ENCODE measurements at regions not wholly inside any gene's neighbourhood (a gene's known extent, or its start where the extent isn't known, plus 50 kb on each side); places are given as distances from the start of the nearest gene placed in this dataset.

DNA sequence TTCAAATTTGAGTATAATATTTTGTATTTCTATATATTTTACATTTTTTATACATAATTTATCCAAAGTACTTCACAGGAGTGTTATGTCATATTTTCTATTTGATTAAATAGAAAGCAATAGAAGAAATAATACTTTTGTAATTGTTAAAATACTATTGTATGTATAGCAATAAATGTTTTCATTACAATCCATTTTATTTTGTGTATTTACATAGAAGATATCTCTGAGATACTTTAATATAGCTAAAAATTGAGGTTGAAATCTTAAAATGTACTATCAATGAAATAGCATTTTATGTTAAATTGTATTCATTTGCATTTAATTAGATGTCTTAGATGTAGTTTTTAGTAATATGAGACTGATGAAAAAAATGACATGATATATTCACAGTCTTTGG, 1109.6 kb upstream of the MIR17HG start:
- ATAC-seq (ENCODE audit: low read depth) = no peak
- TF ChIP-seq CTCF (IDR thresholded peaks at IDR 0.05) = no peak
- no peak for DNase-seq
- peaks cover 3% of the 10 kb centered on the region for H3K9me3 Mint-ChIP-seq
- H3K27me3 Mint-ChIP-seq = no peaks in the 10 kb centered on the region
- intact Hi-C loops (cut with micrococcal nuclease) = no loop called here
- H3K4me3 Mint-ChIP-seq = no peak overlapping the region
- ChIA-PET POLR2A (no interaction called here), CTCF (no interaction called here)
- H3K27ac Mint-ChIP-seq = no peak overlapping the region
- H3K36me3 Mint-ChIP-seq (ENCODE audit: low read depth) = no peaks in the 10 kb centered on the region
- H3K4me1 Mint-ChIP-seq = no peaks in the 10 kb centered on the region

DNA sequence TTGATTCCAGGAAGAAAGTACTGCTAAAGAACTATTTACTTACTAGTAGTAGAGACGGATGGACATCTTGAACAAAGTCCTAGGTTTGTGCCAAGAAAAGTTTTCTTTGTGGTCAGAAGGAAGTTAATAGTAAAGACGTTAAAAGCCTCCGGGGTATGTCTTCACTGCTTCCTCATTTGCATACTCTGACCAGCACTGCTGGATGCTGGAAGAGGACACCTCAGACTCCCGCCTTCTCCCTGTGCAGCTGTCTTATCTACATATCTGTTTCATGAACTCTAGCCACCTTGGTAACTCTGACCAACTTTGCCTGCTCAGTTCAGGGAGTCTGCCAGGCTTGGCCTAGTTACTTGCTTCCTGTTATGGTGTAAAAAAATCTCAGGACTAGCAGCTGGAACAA, 1109.1 kb upstream of the MIR17HG start:
- intact Hi-C loops (cut with micrococcal nuclease) = no loop called here
- no peaks in the 10 kb centered on the region for H3K27me3 Mint-ChIP-seq
- H3K9me3 Mint-ChIP-seq = peaks cover 3% of the 10 kb centered on the region
- CTCF ChIA-PET = no interaction called here
- H3K4me1 Mint-ChIP-seq = no peaks in the 10 kb centered on the region
- no peak for ATAC-seq (ENCODE audit: low read depth)
- TF ChIP-seq CTCF (IDR thresholded peaks at IDR 0.05) = no peak
- no peak overlapping the region for H3K4me3 Mint-ChIP-seq
- DNase-seq = no peak
- no peak overlapping the region for H3K27ac Mint-ChIP-seq
- POLR2A ChIA-PET = no interaction called here
- no peaks in the 10 kb centered on the region for H3K36me3 Mint-ChIP-seq (ENCODE audit: low read depth)

GRCh38 chr13:90239130-90239529, 1108.4 kb upstream of the MIR17HG start:
- no peaks in the 10 kb centered on the region for H3K27me3 Mint-ChIP-seq
- H3K36me3 Mint-ChIP-seq (ENCODE audit: low read depth) = no peaks in the 10 kb centered on the region
- H3K4me3 Mint-ChIP-seq = no peak overlapping the region
- DNase-seq (no peak), ATAC-seq (ENCODE audit: low read depth) (no peak)
- H3K9me3 Mint-ChIP-seq = peaks cover 3% of the 10 kb centered on the region
- TF ChIP-seq CTCF (IDR thresholded peaks at IDR 0.05) = no peak
- intact Hi-C loops (cut with micrococcal nuclease) = no loop called here
- no peaks in the 10 kb centered on the region for H3K4me1 Mint-ChIP-seq
- no peak overlapping the region for H3K27ac Mint-ChIP-seq
- ChIA-PET POLR2A (no interaction called here), CTCF (no interaction called here)

- DNase-seq (no peak), ATAC-seq (ENCODE audit: low read depth) (no peak)
- Mint-ChIP-seq H3K9me3 (peaks cover 15% of the 10 kb centered on the region), H3K27me3 (no peaks in the 10 kb centered on the region), H3K4me1 (no peaks in the 10 kb centered on the region), H3K27ac (no peak overlapping the region), H3K36me3 (ENCODE audit: low read depth) (no peaks in the 10 kb centered on the region), H3K4me3 (no peak overlapping the region)
- intact Hi-C loops (cut with micrococcal nuclease) = no loop called here
- ChIA-PET CTCF (no interaction called here), POLR2A (no interaction called here)
- TF ChIP-seq CTCF (IDR thresholded peaks at IDR 0.05) = no peak
These were observed 1101.5 kb upstream of the MIR17HG start for GRCh38 chr13:90246005-90246404.

DNA sequence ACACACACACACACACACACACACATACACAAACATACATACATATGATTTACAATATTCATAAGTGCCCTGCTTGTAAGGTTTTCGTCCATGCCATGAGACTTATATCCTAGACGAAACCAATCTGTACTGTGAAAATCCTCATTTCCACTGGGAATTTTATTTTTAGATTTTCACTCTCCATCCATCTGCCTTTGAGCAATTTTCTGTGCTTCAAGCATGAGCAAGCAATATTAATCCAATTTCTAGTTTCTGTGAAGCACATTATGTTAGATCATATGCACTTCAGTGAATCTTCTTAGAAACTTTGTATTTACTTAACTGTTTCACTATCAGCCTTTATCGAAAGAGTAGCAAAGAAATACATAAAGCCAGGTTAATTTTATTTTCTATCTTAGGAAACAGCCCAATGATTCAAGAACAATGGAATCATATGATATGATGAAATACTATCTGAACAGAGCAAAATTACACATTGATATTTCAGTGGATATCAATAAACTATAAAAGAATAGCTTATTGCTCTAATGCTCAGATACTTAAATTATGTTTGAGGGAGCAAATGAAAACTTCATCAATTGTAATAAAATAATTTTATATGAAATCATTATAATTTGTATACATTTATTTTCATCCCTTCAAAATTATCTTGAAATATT, 1100.7 kb upstream of the MIR17HG start:
- intact Hi-C loops (cut with micrococcal nuclease) = no loop called here
- Mint-ChIP-seq H3K4me1 (no peaks in the 10 kb centered on the region), H3K4me3 (no peak overlapping the region), H3K9me3 (peaks cover 15% of the 10 kb centered on the region), H3K27ac (no peak overlapping the region), H3K27me3 (no peaks in the 10 kb centered on the region), H3K36me3 (ENCODE audit: low read depth) (no peaks in the 10 kb centered on the region)
- POLR2A ChIA-PET = no interaction called here
- no peak for TF ChIP-seq CTCF (IDR thresholded peaks at IDR 0.05)
- DNase-seq (no peak), ATAC-seq (ENCODE audit: low read depth) (no peak)
- CTCF ChIA-PET = no interaction called here
